ENCODE measurements at regions not wholly inside any gene's neighbourhood (a gene's known extent, or its start where the extent isn't known, plus 50 kb on each side); places are given as distances from the start of the nearest gene placed in this dataset.

DNA sequence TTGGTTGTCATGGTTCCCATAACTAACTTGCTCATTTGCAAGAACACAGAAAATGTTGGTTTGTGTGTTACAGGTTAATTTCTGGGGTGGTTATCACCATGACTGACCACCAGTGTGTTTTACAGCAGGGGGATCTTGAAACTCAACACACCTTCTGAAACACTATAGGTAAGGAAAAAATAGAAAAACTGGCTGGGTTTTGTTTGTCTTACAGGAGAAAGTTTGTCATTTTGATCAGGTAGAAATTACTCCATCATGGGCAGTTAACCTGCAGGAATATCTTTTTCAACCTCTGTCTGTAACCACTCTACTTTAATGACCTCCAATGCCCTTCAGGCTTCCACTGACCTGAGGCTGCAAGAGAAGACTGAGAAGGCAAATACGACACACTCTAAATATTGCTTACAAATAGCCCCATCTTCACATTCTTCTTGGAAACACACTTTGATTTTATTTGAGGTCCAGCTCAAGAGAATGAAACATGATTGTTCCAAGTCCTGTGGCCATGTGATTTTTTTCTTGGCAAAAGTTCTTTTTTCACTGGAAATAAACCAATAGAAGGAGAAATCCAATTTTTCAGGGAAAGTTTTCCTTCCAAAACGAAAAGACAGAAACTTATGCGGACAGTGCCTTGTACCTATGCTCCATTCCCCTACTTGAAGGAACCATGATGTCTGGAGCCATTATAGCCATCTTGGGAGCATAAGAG is 428.7 kb upstream of the SALL1 start:
- H3K36me3 ChIP-seq (ENCODE audit: insufficient read depth, low read length) = no peaks in the 10 kb centered on the region
- ChIA-PET CTCF (ENCODE audit: unreplicated experiment) (no interaction called here), POLR2A (no interaction called here)
- no peak overlapping the region for H2AFZ ChIP-seq (ENCODE audit: low read length)
- H3K9me2 ChIP-seq (ENCODE audit: insufficient read depth, low read length) = no peaks in the 10 kb centered on the region
- no peak overlapping the region for H3K27ac ChIP-seq (ENCODE audit: low read depth, low read length, poor library complexity, severe bottlenecking)
- H3K4me3 ChIP-seq (ENCODE audit: low read depth, low read length, poor library complexity, severe bottlenecking) = no peak overlapping the region
- TF ChIP-seq, protein P1, sequence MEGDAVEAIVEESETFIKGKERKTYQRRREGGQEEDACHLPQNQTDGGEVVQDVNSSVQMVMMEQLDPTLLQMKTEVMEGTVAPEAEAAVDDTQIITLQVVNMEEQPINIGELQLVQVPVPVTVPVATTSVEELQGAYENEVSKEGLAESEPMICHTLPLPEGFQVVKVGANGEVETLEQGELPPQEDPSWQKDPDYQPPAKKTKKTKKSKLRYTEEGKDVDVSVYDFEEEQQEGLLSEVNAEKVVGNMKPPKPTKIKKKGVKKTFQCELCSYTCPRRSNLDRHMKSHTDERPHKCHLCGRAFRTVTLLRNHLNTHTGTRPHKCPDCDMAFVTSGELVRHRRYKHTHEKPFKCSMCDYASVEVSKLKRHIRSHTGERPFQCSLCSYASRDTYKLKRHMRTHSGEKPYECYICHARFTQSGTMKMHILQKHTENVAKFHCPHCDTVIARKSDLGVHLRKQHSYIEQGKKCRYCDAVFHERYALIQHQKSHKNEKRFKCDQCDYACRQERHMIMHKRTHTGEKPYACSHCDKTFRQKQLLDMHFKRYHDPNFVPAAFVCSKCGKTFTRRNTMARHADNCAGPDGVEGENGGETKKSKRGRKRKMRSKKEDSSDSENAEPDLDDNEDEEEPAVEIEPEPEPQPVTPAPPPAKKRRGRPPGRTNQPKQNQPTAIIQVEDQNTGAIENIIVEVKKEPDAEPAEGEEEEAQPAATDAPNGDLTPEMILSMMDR (conservative IDR thresholded peaks at IDR 0.05; ENCODE audit: low read length) = no peak
- no peak for TF ChIP-seq EZH2phosphoT487 (IDR thresholded peaks at IDR 0.05; ENCODE audit: borderline replicate concordance, low read depth, low read length)
- no peak overlapping the region for H3K4me2 ChIP-seq (ENCODE audit: low read length)
- DNase-seq (ENCODE audit: low spot score) = no peak
- H4K20me1 ChIP-seq (ENCODE audit: insufficient read depth, low read length) = no peaks in the 10 kb centered on the region
- no peaks in the 10 kb centered on the region for H3K79me2 ChIP-seq (ENCODE audit: insufficient read depth, low read depth, low read length)
- H3K4me1 ChIP-seq (ENCODE audit: insufficient read depth, low read length, poor library complexity, severe bottlenecking) = no peaks in the 10 kb centered on the region
- intact Hi-C loops (cut with micrococcal nuclease; ENCODE audit: unreplicated experiment) = no loop called here
- H3K9me3 ChIP-seq (ENCODE audit: low read length) = no peaks in the 10 kb centered on the region
- BruUV-seq (replicated peaks) = no TSS peak

DNA sequence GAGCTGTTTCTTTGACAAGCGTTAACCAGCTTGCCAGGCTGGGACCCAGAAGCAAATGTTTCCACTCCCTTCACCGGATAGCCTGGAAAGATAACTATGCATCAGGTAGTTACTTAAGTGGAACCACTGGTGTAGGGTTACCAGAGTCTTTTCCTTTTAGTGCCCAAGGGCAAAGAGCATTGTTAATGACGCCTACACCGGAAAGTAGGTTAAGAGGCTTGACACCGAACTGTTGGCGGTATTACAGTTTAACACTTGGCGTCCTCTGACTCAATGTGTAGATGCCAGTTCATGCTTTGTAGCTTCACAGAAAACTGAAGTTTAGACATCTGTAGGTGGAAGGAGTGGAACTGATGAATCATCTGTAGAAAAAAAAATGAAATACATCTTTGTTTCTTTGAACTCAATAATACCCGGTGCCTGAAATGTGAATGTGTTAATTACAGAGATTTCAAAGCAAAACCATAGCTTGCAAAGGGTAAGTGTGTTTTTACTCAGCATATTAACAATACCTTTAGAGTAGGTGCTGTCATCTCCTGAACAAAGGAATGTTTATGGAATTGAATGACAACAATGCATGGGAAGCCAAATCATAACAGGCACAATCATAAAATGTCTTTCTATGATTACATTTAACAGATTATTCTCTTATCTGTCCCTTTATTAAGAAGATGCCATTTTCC is 426.7 kb upstream of the SALL1 start:
- no peak for DNase-seq (ENCODE audit: low spot score)
- H3K36me3 ChIP-seq (ENCODE audit: insufficient read depth, low read length) = no peaks in the 10 kb centered on the region
- CTCF ChIA-PET (ENCODE audit: unreplicated experiment) = no interaction called here
- H3K79me2 ChIP-seq (ENCODE audit: insufficient read depth, low read depth, low read length) = no peaks in the 10 kb centered on the region
- POLR2A ChIA-PET = no interaction called here
- no peaks in the 10 kb centered on the region for H3K9me2 ChIP-seq (ENCODE audit: insufficient read depth, low read length)
- intact Hi-C loops (cut with micrococcal nuclease; ENCODE audit: unreplicated experiment) = no loop called here
- BruUV-seq (replicated peaks) = no TSS peak
- no peaks in the 10 kb centered on the region for H4K20me1 ChIP-seq (ENCODE audit: insufficient read depth, low read length)
- no peak overlapping the region for H3K4me2 ChIP-seq (ENCODE audit: low read length)
- no peaks in the 10 kb centered on the region for H3K4me1 ChIP-seq (ENCODE audit: insufficient read depth, low read length, poor library complexity, severe bottlenecking)
- no peaks in the 10 kb centered on the region for H3K9me3 ChIP-seq (ENCODE audit: low read length)
- H3K27ac ChIP-seq (ENCODE audit: low read depth, low read length, poor library complexity, severe bottlenecking) = no peak overlapping the region
- no peak overlapping the region for H2AFZ ChIP-seq (ENCODE audit: low read length)
- no peak for TF ChIP-seq EZH2phosphoT487 (IDR thresholded peaks at IDR 0.05; ENCODE audit: borderline replicate concordance, low read depth, low read length)
- TF ChIP-seq, protein P1 (conservative IDR thresholded peaks at IDR 0.05; ENCODE audit: low read length) = no peak
- H3K4me3 ChIP-seq (ENCODE audit: low read depth, low read length, poor library complexity, severe bottlenecking) = no peak overlapping the region

Data from OCI-LY7 (cell line).